Upper lobe of right lung (tissue), 1 donor: ENCODE measurements at regions not wholly inside any gene's neighbourhood (a gene's known extent, or its start where the extent isn't known, plus 50 kb on each side); places are given as distances from the start of the nearest gene placed in this dataset.

Source experiments
- ATAC-seq: fragments of 200-7000 bp; cut with Tn5 transposase; one replicate; pipeline ENCODE4 v1.9.1; 2020; ENCODE audit warnings: mild to moderate bottlenecking, moderate library complexity
- DNase-seq: peaks from one replicate; pipeline ENCODE4 v3.0.0-alpha.2; 2020
- H3K27ac ChIP-seq: fragments of 200-600 bp; one replicate; pipeline ENCODE4 v1.8.0; 2022
- H3K27me3 ChIP-seq: fragments of 200-600 bp; one replicate; pipeline ENCODE4 v1.8.0; 2022; ENCODE audit warnings: mild to moderate bottlenecking
- H3K36me3 ChIP-seq: fragments of 200-600 bp; one replicate; pipeline ENCODE4 v1.8.0; 2022
- H3K4me1 ChIP-seq: fragments of 200-600 bp; one replicate; pipeline ENCODE4 v1.8.0; 2022
- H3K4me3 ChIP-seq: fragments of 200-600 bp; one replicate; pipeline ENCODE4 v1.8.0; 2022; ENCODE audit warnings: mild to moderate bottlenecking
- H3K9me3 ChIP-seq: fragments of 200-600 bp; one replicate; pipeline ENCODE4 v1.8.0; 2022
- CTCF ChIP-seq: fragments of 200-600 bp; IDR thresholded peaks from one replicate; pipeline ENCODE4 v1.8.0; 2022; ENCODE audit warnings: antibody characterized with exemption
- intact Hi-C: fragments of 100-400 bp; cut with DNase I; formaldehyde crosslinking; loops from one replicate; pipeline ENCODE4 v1.11.0; 2022
- donor health status: DM: no; HTN: yes; CAD: no; lungs with severe emphysema.

- intact Hi-C loops, result no loop called here
- no peak overlapping the region for H3K4me3 ChIP-seq
- H3K27me3 ChIP-seq, result no peaks in the 10 kb centered on the region
- H3K36me3 ChIP-seq, result no peaks in the 10 kb centered on the region
- no peak overlapping the region for H3K27ac ChIP-seq
- H3K9me3 ChIP-seq, result no peaks in the 10 kb centered on the region
- no peak for TF ChIP-seq CTCF
- ATAC-seq, result no peak
- H3K4me1 ChIP-seq, result peaks cover 15% of the 10 kb centered on the region
- DNase-seq, result no peak
These were observed 96.3 kb upstream of the RNF152 start for GRCh38 chr18:61989138-61989537.

GRCh38 chr18:61988100-61988499 lies 95.3 kb upstream of the RNF152 start:
- Histone ChIP-seq H3K27ac (no peak overlapping the region), H3K4me3 (no peak overlapping the region), H3K36me3 (no peaks in the 10 kb centered on the region), H3K4me1 (peaks cover 6% of the 10 kb centered on the region), H3K9me3 (no peaks in the 10 kb centered on the region), H3K27me3 (no peaks in the 10 kb centered on the region)
- DNase-seq (no peak), ATAC-seq (no peak)
- no peak for TF ChIP-seq CTCF
- intact Hi-C loops, result no loop called here

- intact Hi-C loops, result no loop called here
- ATAC-seq, result no peak
These were observed 92.9 kb upstream of the RNF152 start for GRCh38 chr18:61985681-61986080.

GRCh38 chr18:61984349-61984748 lies 91.5 kb upstream of the RNF152 start:
- no peaks in the 10 kb centered on the region for H3K36me3 ChIP-seq
- DNase-seq, result no peak
- TF ChIP-seq CTCF, result no peak
- no peak for ATAC-seq
- intact Hi-C loops, result no loop called here
- no peaks in the 10 kb centered on the region for H3K27me3 ChIP-seq
- H3K9me3 ChIP-seq, result no peaks in the 10 kb centered on the region
- no peak overlapping the region for H3K27ac ChIP-seq
- H3K4me3 ChIP-seq, result no peak overlapping the region
- no peaks in the 10 kb centered on the region for H3K4me1 ChIP-seq

More at GRCh38 chr18:61985681-61986080, 92.9 kb upstream of the RNF152 start:
- no peaks in the 10 kb centered on the region for H3K36me3 ChIP-seq
- H3K27me3 ChIP-seq, result no peaks in the 10 kb centered on the region
- no peak overlapping the region for H3K27ac ChIP-seq
- TF ChIP-seq CTCF, result no peak
- no peak for DNase-seq
- H3K9me3 ChIP-seq, result no peaks in the 10 kb centered on the region
- H3K4me3 ChIP-seq, result no peak overlapping the region
- H3K4me1 ChIP-seq, result no peaks in the 10 kb centered on the region

GRCh38 chr18:61982475-61982874 lies 89.7 kb upstream of the RNF152 start:
- Histone ChIP-seq H3K4me1 (no peaks in the 10 kb centered on the region), H3K4me3 (no peak overlapping the region), H3K9me3 (no peaks in the 10 kb centered on the region), H3K27me3 (no peaks in the 10 kb centered on the region), H3K36me3 (no peaks in the 10 kb centered on the region), H3K27ac (no peak overlapping the region)
- DNase-seq (no peak), ATAC-seq (no peak)
- intact Hi-C loops, result no loop called here
- TF ChIP-seq CTCF, result no peak

- H3K4me1 ChIP-seq, result no peaks in the 10 kb centered on the region
- ATAC-seq, result peak; percentile 64
- H3K27ac ChIP-seq, result no peak overlapping the region
- H3K9me3 ChIP-seq, result no peaks in the 10 kb centered on the region
- intact Hi-C loops, result no loop called here
- no peaks in the 10 kb centered on the region for H3K36me3 ChIP-seq
- no peak for TF ChIP-seq CTCF
- no peaks in the 10 kb centered on the region for H3K27me3 ChIP-seq
- no peak overlapping the region for H3K4me3 ChIP-seq
- DNase-seq, result no peak
These were observed 87.5 kb upstream of the RNF152 start for GRCh38 chr18:61980355-61980754.
